Calu3 (cell line): ENCODE measurements at regions not wholly inside any gene's neighbourhood (a gene's known extent, or its start where the extent isn't known, plus 50 kb on each side); places are given as distances from the start of the nearest gene placed in this dataset.

Experiments
- BruUV-seq: library from RNA; stranded (reverse); fragments of 400-500 nt; replicated peaks from 2 replicates; lab custom pipeline; 2021; lab: Mats Ljungman, UMichigan
- CTCF ChIA-PET: fragments of 300-600 bp; sonication (Branson Sonifier 250); formaldehyde crosslinking; loops from one replicate; lab custom pipeline; 2022; ENCODE audit warnings: antibody characterized with exemption; lab: Charles Lee
- DNase-seq: peaks from one replicate; pipeline ENCODE4 v3.0.0; 2022
- H3K27ac Mint-ChIP-seq: one replicate; pipeline ENCODE4 v1.8.0; 2022; ENCODE audit warnings: mixed read lengths; ENCODE audit not compliant: unreplicated experiment
- H3K27me3 Mint-ChIP-seq: one replicate; pipeline ENCODE4 v1.8.0; 2022; ENCODE audit warnings: mixed read lengths; ENCODE audit not compliant: unreplicated experiment
- H3K36me3 Mint-ChIP-seq: one replicate; pipeline ENCODE4 v1.8.0; 2022; ENCODE audit warnings: mild to moderate bottlenecking, moderate library complexity, mixed read lengths; ENCODE audit not compliant: insufficient read depth, unreplicated experiment
- H3K4me1 Mint-ChIP-seq: one replicate; pipeline ENCODE4 v1.8.0; 2022; ENCODE audit warnings: mild to moderate bottlenecking, low read depth, mixed read lengths; ENCODE audit not compliant: unreplicated experiment
- H3K4me3 Mint-ChIP-seq: one replicate; pipeline ENCODE4 v1.8.0; 2022; ENCODE audit warnings: mild to moderate bottlenecking, low read depth, moderate library complexity, mixed read lengths; ENCODE audit not compliant: unreplicated experiment
- H3K9me3 Mint-ChIP-seq: one replicate; pipeline ENCODE4 v1.8.0; 2022; ENCODE audit warnings: low read depth, mixed read lengths; ENCODE audit not compliant: unreplicated experiment
- intact Hi-C: fragments of 100-400 bp; cut with micrococcal nuclease; formaldehyde crosslinking; loops from one replicate; pipeline ENCODE4 v1.10.0; 2022; ENCODE audit not compliant: unreplicated experiment
- TF ChIP-seq, protein P1 (sequence below): fragments of 200-600 bp; IDR thresholded peaks from one replicate; pipeline ENCODE4 v1.8.0; 2022; ENCODE audit warnings: antibody characterized with exemption; ENCODE audit not compliant: unreplicated experiment

DNA sequence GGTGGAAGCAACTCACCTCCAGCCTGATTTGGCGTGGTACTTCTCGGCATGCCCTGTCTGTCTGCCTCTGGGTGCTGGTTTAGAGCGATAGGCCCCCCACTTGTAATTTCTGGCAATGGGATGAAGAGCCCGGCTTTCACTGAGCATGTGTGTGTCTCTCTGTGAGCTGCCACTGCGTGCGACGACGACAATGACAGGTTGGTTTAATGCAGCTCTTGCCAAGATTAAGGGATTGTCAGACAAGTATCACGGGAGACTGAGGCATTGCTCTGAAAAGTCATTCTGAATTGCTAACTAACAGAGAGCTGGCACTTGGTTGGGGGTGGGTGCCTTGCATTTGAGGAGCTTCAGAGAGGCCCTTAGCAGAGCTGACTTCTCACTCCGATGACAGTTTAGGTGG is 348.8 kb upstream of the CLINT1 start:
- no peak for DNase-seq
- H3K9me3 Mint-ChIP-seq: peaks cover 5% of the 10 kb centered on the region
- BruUV-seq: no TSS peak
- H3K4me3 Mint-ChIP-seq: no peak overlapping the region
- TF ChIP-seq, protein P1, sequence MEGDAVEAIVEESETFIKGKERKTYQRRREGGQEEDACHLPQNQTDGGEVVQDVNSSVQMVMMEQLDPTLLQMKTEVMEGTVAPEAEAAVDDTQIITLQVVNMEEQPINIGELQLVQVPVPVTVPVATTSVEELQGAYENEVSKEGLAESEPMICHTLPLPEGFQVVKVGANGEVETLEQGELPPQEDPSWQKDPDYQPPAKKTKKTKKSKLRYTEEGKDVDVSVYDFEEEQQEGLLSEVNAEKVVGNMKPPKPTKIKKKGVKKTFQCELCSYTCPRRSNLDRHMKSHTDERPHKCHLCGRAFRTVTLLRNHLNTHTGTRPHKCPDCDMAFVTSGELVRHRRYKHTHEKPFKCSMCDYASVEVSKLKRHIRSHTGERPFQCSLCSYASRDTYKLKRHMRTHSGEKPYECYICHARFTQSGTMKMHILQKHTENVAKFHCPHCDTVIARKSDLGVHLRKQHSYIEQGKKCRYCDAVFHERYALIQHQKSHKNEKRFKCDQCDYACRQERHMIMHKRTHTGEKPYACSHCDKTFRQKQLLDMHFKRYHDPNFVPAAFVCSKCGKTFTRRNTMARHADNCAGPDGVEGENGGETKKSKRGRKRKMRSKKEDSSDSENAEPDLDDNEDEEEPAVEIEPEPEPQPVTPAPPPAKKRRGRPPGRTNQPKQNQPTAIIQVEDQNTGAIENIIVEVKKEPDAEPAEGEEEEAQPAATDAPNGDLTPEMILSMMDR: no peak
- no peaks in the 10 kb centered on the region for H3K36me3 Mint-ChIP-seq
- no peaks in the 10 kb centered on the region for H3K27me3 Mint-ChIP-seq
- no peaks in the 10 kb centered on the region for H3K4me1 Mint-ChIP-seq
- H3K27ac Mint-ChIP-seq: no peak overlapping the region
- intact Hi-C loops: no loop called here
- CTCF ChIA-PET: no interaction called here

DNA sequence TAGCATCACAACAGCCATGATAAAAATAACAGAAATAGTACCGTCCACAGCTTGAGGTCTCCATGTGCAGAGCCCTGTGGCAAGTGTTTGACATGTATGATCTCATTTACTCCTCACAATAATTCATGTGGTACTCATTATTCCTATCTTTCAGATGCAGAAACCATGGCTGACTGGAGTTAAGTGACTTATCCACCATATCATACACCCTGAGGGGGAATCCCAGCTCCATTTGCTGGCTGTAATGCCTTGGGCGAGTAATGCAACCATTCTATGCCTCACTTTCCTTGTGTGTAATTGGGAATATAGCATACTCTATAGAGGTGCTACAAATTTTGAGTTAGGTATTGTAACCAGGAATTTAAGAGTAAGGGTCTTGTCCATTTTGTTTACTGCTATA is 347.0 kb upstream of the CLINT1 start:
- Mint-ChIP-seq H3K36me3 (no peaks in the 10 kb centered on the region), H3K9me3 (peaks cover 3% of the 10 kb centered on the region), H3K4me1 (no peaks in the 10 kb centered on the region), H3K4me3 (no peak overlapping the region), H3K27ac (no peak overlapping the region), H3K27me3 (no peaks in the 10 kb centered on the region)
- TF ChIP-seq, protein P1: no peak
- no TSS peak for BruUV-seq
- intact Hi-C loops: no loop called here
- CTCF ChIA-PET: no interaction called here
- no peak for DNase-seq

DNA sequence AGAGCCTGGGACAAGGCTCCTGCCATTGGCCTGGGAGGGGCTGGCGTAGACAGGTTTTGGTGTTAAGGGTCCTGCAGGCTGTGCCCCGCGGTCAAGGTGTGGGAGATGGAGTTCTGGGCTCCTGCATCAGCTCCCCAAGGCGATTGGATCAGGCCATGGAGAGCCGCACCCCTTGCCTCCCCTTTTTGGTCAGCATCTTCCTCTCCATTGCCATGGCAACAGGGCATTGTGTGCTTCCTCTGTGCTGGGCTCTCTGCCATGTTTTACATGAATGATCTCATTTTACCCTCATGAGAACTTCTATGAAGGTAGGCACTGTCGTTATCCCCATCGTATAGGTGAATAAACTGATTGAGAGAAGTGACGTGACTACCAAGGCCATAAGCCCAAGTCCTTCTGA is 344.3 kb upstream of the CLINT1 start:
- H3K27me3 Mint-ChIP-seq: peaks cover 11% of the 10 kb centered on the region
- no peaks in the 10 kb centered on the region for H3K36me3 Mint-ChIP-seq
- TF ChIP-seq, protein P1: no peak
- CTCF ChIA-PET: no interaction called here
- no peak overlapping the region for H3K4me3 Mint-ChIP-seq
- intact Hi-C loops: no loop called here
- no peak for DNase-seq
- H3K4me1 Mint-ChIP-seq: no peaks in the 10 kb centered on the region
- H3K27ac Mint-ChIP-seq: no peak overlapping the region
- BruUV-seq: no TSS peak
- H3K9me3 Mint-ChIP-seq: no peaks in the 10 kb centered on the region

DNA sequence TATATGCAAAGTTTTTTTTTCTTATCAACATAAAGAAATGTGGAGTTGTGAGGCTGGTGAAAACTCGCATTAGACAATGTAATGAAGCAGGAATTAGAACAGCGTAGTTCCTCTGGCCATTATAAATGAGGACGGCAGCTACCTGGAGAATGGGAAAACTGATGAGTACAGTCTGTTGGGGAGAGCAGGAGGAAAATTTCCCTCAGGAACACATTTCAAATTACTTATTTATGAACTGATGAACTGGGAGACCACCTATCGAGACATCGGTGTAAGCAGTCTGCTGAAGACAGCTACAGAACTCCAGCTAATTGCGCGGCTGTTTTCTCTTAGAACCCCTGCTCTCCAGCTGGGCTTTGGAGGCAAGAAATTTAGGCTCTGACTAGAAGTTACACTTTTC is 343.9 kb upstream of the CLINT1 start:
- TF ChIP-seq, protein P1: no peak
- Mint-ChIP-seq H3K36me3 (no peaks in the 10 kb centered on the region), H3K9me3 (no peaks in the 10 kb centered on the region), H3K27me3 (peaks cover 16% of the 10 kb centered on the region), H3K27ac (no peak overlapping the region), H3K4me3 (no peak overlapping the region), H3K4me1 (no peaks in the 10 kb centered on the region)
- CTCF ChIA-PET: no interaction called here
- intact Hi-C loops: no loop called here
- DNase-seq: no peak
- BruUV-seq: no TSS peak
